Keratinocyte (primary cell): ENCODE measurements at regions not wholly inside any gene's neighbourhood (a gene's known extent, or its start where the extent isn't known, plus 50 kb on each side); places are given as distances from the start of the nearest gene placed in this dataset.

Source experiments
- DNase-seq: peaks from one replicate; pipeline ENCODE4 v3.0.0-alpha.2; 2011; ENCODE audit warnings: low read depth, missing footprints, low spot score
- FAIRE-seq: peaks from 2 replicates; lab custom pipeline; 2011; peaks lifted over from hg19 to GRCh38; lab: Jason Lieb, UNC
- H2AFZ ChIP-seq: 2 replicates; pipeline ENCODE4 v1.6.0; 2012; ENCODE audit warnings: low read length, control low read depth, inconsistent platforms; ENCODE audit not compliant: control insufficient read depth
- H3K27ac ChIP-seq: 2 replicates; pipeline ENCODE4 v1.5.1; 2011; ENCODE audit warnings: low read length; ENCODE audit not compliant: control insufficient read depth, insufficient read depth
- H3K27me3 ChIP-seq: 3 replicates; pipeline ENCODE4 v1.6.0; 2011; ENCODE audit warnings: low read length; ENCODE audit not compliant: control insufficient read depth, insufficient read depth; ENCODE audit errors: extremely low read depth
- H3K36me3 ChIP-seq, 2 experiments: 2 replicates in 1 of 2; 3 replicates in 1 of 2; pipeline ENCODE4 v1.5.1; 2011; ENCODE audit warnings: low read length in 2 of 2, mild to moderate bottlenecking in 1 of 2; ENCODE audit not compliant: control insufficient read depth in 2 of 2, insufficient read depth in 2 of 2; ENCODE audit errors: extremely low read depth in 1 of 2
- H3K4me1 ChIP-seq: 3 replicates; pipeline ENCODE4 v1.5.1; 2011; ENCODE audit warnings: low read length; ENCODE audit not compliant: control insufficient read depth, insufficient read depth; ENCODE audit errors: extremely low read depth
- H3K4me2 ChIP-seq: 3 replicates; pipeline ENCODE4 v1.6.0; 2011; ENCODE audit warnings: low read depth, low read length; ENCODE audit not compliant: control insufficient read depth, insufficient read depth; ENCODE audit errors: extremely low read depth
- H3K4me3 ChIP-seq, 3 experiments: fragments of 200-600 bp in 1 of 3; sonication (generic) in 1 of 3; 2 replicates in 2 of 3; 3 replicates in 1 of 3; pipeline ENCODE4 v1.5.1; 2011 to 2016; ENCODE audit warnings: low read length in 3 of 3, mild to moderate bottlenecking in 3 of 3, control low read depth in 2 of 3, inconsistent platforms in 1 of 3, low read depth in 1 of 3, mixed read lengths in 1 of 3, mixed run types in 1 of 3, moderate library complexity in 1 of 3; ENCODE audit not compliant: control insufficient read depth in 2 of 3, insufficient read depth in 2 of 3; ENCODE audit errors: extremely low read depth in 1 of 3
- H3K79me2 ChIP-seq: 2 replicates; pipeline ENCODE4 v1.6.0; 2012; ENCODE audit warnings: low read length; ENCODE audit not compliant: control insufficient read depth, insufficient read depth
- H3K9ac ChIP-seq: 3 replicates; pipeline ENCODE4 v1.6.0; 2011; ENCODE audit warnings: low read length; ENCODE audit not compliant: control insufficient read depth, insufficient read depth; ENCODE audit errors: extremely low read depth
- H3K9me1 ChIP-seq: 3 replicates; pipeline ENCODE4 v1.6.0; 2011; ENCODE audit warnings: low read length; ENCODE audit not compliant: control insufficient read depth, insufficient read depth; ENCODE audit errors: extremely low read depth
- H3K9me3 ChIP-seq: 2 replicates; pipeline ENCODE4 v1.5.1; 2012; ENCODE audit warnings: low read depth, low read length; ENCODE audit not compliant: control insufficient read depth
- H4K20me1 ChIP-seq: 3 replicates; pipeline ENCODE4 v1.6.0; 2011; ENCODE audit warnings: low read length; ENCODE audit not compliant: control insufficient read depth, insufficient read depth; ENCODE audit errors: extremely low read depth
- CTCF ChIP-seq, 3 experiments: IDR thresholded peaks in 1 of 3; conservative IDR thresholded peaks in 1 of 3; optimal IDR thresholded peaks in 1 of 3; 2 replicates in 2 of 3; 3 replicates in 1 of 3; pipeline versions ENCODE3 to v1.5.1; 2011; ENCODE audit warnings: low read length in 3 of 3, mild to moderate bottlenecking in 3 of 3, moderate library complexity in 2 of 3, control low read depth in 1 of 3, inconsistent platforms in 1 of 3; ENCODE audit not compliant: insufficient read depth in 2 of 3; ENCODE audit errors: extremely low read depth in 1 of 3
- EZH2 ChIP-seq: IDR thresholded peaks from one replicate; pipeline ENCODE4 v1.6.1; 2012; ENCODE audit warnings: inconsistent platforms, mild to moderate bottlenecking, low read length, moderate library complexity
- dilution Hi-C: fragments of 300-500 bp; cut with MboI; formaldehyde crosslinking; loops from one replicate; pipeline ENCODE4 v1.7.0; 2020; ENCODE audit warnings: low sequenced_read_pairs; ENCODE audit not compliant: extremely low pct_ligation_motif_present

- TF ChIP-seq EZH2 (no peak), CTCF (optimal IDR thresholded peaks at IDR 0.05 in 1 of 3, IDR thresholded peaks at IDR 0.05 in 1 of 3, conservative IDR thresholded peaks at IDR 0.05 in 1 of 3; ENCODE audit: extremely low read depth in 1 of 3, insufficient read depth in 2 of 3, low read length in 3 of 3) (no peak)
- no peaks in the 10 kb centered on the region for H3K27me3 ChIP-seq
- H4K20me1 ChIP-seq: no peaks in the 10 kb centered on the region
- H3K9me1 ChIP-seq: no peaks in the 10 kb centered on the region
- no peaks in the 10 kb centered on the region for H3K4me1 ChIP-seq
- FAIRE-seq (no peak), DNase-seq (no peak)
- no peak overlapping the region for H2AFZ ChIP-seq
- H3K9ac ChIP-seq: no peak overlapping the region
- H3K9me3 ChIP-seq: no peaks in the 10 kb centered on the region
- no peak overlapping the region for H3K27ac ChIP-seq
- H3K79me2 ChIP-seq: no peaks in the 10 kb centered on the region
- dilution Hi-C loops: no loop called here
- H3K4me2 ChIP-seq: no peak overlapping the region
- no peak overlapping the region for H3K4me3 ChIP-seq
- no peaks in the 10 kb centered on the region for H3K36me3 ChIP-seq
Measured at GRCh38 chr6:139426795-139427194, 52.3 kb upstream of the CITED2 start.

- no peak for TF ChIP-seq CTCF (optimal IDR thresholded peaks at IDR 0.05 in 1 of 3, IDR thresholded peaks at IDR 0.05 in 1 of 3, conservative IDR thresholded peaks at IDR 0.05 in 1 of 3; ENCODE audit: extremely low read depth in 1 of 3, insufficient read depth in 2 of 3, low read length in 3 of 3)
- FAIRE-seq (no peak), DNase-seq (no peak)
- no peaks in the 10 kb centered on the region for H3K9me1 ChIP-seq
- no peaks in the 10 kb centered on the region for H4K20me1 ChIP-seq
- no peak overlapping the region for H3K4me2 ChIP-seq
- H3K27ac ChIP-seq: no peak overlapping the region
- no peaks in the 10 kb centered on the region for H3K27me3 ChIP-seq
- no peaks in the 10 kb centered on the region for H3K36me3 ChIP-seq
- no peak overlapping the region for H3K9ac ChIP-seq
- H3K4me1 ChIP-seq: no peaks in the 10 kb centered on the region
- no peaks in the 10 kb centered on the region for H3K79me2 ChIP-seq
- H2AFZ ChIP-seq: no peak overlapping the region
- H3K9me3 ChIP-seq: no peaks in the 10 kb centered on the region
- H3K4me3 ChIP-seq: no peak overlapping the region
- dilution Hi-C loops: no loop called here
Measured at GRCh38 chr6:139425780-139426179, 51.3 kb upstream of the CITED2 start.
